ENCODE measurements at regions not wholly inside any gene's neighbourhood (a gene's known extent, or its start where the extent isn't known, plus 50 kb on each side); places are given as distances from the start of the nearest gene placed in this dataset.

DNA sequence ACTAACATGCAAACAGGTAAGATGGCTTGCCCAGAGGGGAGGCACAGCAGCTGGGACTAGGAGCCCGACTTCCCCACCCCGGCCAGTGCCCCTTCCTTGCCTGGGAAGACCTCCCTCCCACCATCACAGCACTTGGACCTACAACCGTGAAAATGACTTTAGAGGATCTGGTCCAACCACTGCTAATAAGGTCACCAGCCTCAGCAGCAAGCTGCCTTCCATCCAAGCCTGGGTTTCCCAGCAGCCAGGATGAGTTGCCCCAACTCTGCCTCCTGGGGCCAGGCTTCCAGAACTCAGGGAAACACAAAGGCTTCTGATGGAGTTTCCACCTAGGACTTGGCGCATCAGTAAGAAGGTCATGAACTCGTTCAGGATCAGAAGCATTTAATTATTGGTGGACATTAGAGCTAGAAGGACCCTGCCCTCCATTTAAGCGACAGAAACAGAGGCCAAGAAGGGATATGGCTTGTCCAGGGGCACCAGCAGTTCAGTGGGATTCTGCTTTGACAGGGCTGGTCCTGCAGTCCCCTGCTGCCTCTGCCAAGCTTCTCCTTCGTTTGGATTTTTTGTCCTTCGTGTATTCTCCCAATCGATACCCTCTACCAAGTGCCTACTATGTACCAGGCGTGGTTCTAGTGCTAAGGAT, 403.0 kb upstream of the ID2 start:
- TF ChIP-seq EZH2phosphoT487 (IDR thresholded peaks at IDR 0.05; ENCODE audit: borderline replicate concordance, low read length) = no peak
- TF ChIP-seq, protein P1, sequence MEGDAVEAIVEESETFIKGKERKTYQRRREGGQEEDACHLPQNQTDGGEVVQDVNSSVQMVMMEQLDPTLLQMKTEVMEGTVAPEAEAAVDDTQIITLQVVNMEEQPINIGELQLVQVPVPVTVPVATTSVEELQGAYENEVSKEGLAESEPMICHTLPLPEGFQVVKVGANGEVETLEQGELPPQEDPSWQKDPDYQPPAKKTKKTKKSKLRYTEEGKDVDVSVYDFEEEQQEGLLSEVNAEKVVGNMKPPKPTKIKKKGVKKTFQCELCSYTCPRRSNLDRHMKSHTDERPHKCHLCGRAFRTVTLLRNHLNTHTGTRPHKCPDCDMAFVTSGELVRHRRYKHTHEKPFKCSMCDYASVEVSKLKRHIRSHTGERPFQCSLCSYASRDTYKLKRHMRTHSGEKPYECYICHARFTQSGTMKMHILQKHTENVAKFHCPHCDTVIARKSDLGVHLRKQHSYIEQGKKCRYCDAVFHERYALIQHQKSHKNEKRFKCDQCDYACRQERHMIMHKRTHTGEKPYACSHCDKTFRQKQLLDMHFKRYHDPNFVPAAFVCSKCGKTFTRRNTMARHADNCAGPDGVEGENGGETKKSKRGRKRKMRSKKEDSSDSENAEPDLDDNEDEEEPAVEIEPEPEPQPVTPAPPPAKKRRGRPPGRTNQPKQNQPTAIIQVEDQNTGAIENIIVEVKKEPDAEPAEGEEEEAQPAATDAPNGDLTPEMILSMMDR (IDR thresholded peaks at IDR 0.05; ENCODE audit: low read depth, low read length, poor library complexity, severe bottlenecking) = no peak
- Histone ChIP-seq H3K4me2 (ENCODE audit: low read length) (peak overlapping the region; percentile 52), H3K4me3 (ENCODE audit: low read length) (peak overlapping the region; percentile 36)

DNA sequence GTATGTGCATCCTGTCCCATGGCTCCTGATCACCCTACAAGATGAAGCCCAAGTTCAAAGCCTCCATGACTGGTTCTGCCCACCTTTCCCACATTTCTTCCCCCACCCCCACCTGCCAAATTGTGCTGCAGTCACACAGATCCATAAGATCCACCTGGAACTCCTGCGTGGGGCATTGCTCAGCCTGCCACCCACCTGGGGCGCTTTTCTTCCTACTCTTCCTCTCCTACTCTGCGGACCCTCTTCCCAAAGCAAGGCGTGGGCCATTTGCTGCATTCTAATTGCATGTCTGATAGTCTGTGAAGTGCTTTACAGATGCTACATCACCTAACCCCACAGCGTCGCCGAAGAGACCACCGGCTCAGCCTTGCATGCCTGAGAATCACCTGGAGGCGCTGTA, 402.4 kb upstream of the ID2 start:
- Histone ChIP-seq H3K9me2 (replicated peaks; ENCODE audit: control insufficient read depth, low read length) (no peaks in the 10 kb centered on the region), H3F3A (ENCODE audit: control insufficient read depth, insufficient read depth) (no peaks in the 10 kb centered on the region), H3K27ac (ENCODE audit: low read depth, low read length) (no peak overlapping the region), H4K20me1 (ENCODE audit: control insufficient read depth, insufficient read depth, low read depth, low read length) (no peaks in the 10 kb centered on the region), H3K27me3 (ENCODE audit: control insufficient read depth, low read length) (no peaks in the 10 kb centered on the region), H3K4me3 (ENCODE audit: low read length) (no peak overlapping the region), H3K79me2 (ENCODE audit: control insufficient read depth, low read length) (no peaks in the 10 kb centered on the region), H3K4me1 (ENCODE audit: control insufficient read depth, low read length) (peaks cover 19% of the 10 kb centered on the region), H3K4me2 (ENCODE audit: low read length) (no peak overlapping the region), H3K9me3 (ENCODE audit: control insufficient read depth, insufficient read depth, low read length) (0 out of 2 replicates have a peak, but pooled peaks cover 2% of the 10 kb centered on the region), H3K36me3 (ENCODE audit: control insufficient read depth, low read length) (no peaks in the 10 kb centered on the region)
- TF ChIP-seq, protein P1 (IDR thresholded peaks at IDR 0.05; ENCODE audit: low read depth, low read length, poor library complexity, severe bottlenecking) = no peak
- no peak for TF ChIP-seq EZH2phosphoT487 (IDR thresholded peaks at IDR 0.05; ENCODE audit: borderline replicate concordance, low read length)

More for the DNA sequence above, 403.0 kb upstream of the ID2 start:
- no peaks in the 10 kb centered on the region for H3F3A ChIP-seq (ENCODE audit: control insufficient read depth, insufficient read depth)
- no peaks in the 10 kb centered on the region for H3K79me2 ChIP-seq (ENCODE audit: control insufficient read depth, low read length)
- H4K20me1 ChIP-seq (ENCODE audit: control insufficient read depth, insufficient read depth, low read depth, low read length) = no peaks in the 10 kb centered on the region
- H3K27me3 ChIP-seq (ENCODE audit: control insufficient read depth, low read length) = no peaks in the 10 kb centered on the region
- no peak overlapping the region for H3K27ac ChIP-seq (ENCODE audit: low read depth, low read length)
- H3K36me3 ChIP-seq (ENCODE audit: control insufficient read depth, low read length) = no peaks in the 10 kb centered on the region
- no peaks in the 10 kb centered on the region for H3K9me2 ChIP-seq (replicated peaks; ENCODE audit: control insufficient read depth, low read length)
- 0 out of 2 replicates have a peak, but pooled peaks cover 2% of the 10 kb centered on the region for H3K9me3 ChIP-seq (ENCODE audit: control insufficient read depth, insufficient read depth, low read length)
- H3K4me1 ChIP-seq (ENCODE audit: control insufficient read depth, low read length) = peaks cover 18% of the 10 kb centered on the region

DNA sequence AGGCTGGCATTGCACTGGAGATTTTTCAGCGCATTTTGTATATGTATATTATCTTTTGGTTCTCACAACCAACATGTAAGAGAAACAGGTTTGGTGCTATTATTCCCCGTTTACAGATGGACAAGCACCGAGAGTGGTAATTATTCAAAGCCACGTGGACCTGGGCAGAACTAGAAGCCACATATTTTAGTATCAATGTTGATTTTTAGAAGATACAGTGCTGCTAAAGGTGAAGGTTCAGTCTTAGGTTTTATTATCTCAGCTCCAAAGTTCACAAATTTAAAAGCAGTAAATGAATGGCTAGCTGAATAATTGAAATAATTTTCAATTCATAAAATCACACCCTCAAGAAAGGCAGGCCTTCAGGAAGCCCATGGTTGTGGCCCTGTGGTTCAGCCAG, 400.6 kb upstream of the ID2 start:
- Histone ChIP-seq H3K4me3 (ENCODE audit: low read length) (no peak overlapping the region), H3K9me3 (ENCODE audit: control insufficient read depth, insufficient read depth, low read length) (no peaks in the 10 kb centered on the region), H3K9me2 (replicated peaks; ENCODE audit: control insufficient read depth, low read length) (no peaks in the 10 kb centered on the region), H3K27me3 (ENCODE audit: control insufficient read depth, low read length) (no peaks in the 10 kb centered on the region), H3K4me2 (ENCODE audit: low read length) (no peak overlapping the region), H3K27ac (ENCODE audit: low read depth, low read length) (no peak overlapping the region), H3F3A (ENCODE audit: control insufficient read depth, insufficient read depth) (no peaks in the 10 kb centered on the region), H3K36me3 (ENCODE audit: control insufficient read depth, low read length) (no peaks in the 10 kb centered on the region), H3K4me1 (ENCODE audit: control insufficient read depth, low read length) (peaks cover 26% of the 10 kb centered on the region), H4K20me1 (ENCODE audit: control insufficient read depth, insufficient read depth, low read depth, low read length) (no peaks in the 10 kb centered on the region), H3K79me2 (ENCODE audit: control insufficient read depth, low read length) (no peaks in the 10 kb centered on the region)
- no peak for TF ChIP-seq EZH2phosphoT487 (IDR thresholded peaks at IDR 0.05; ENCODE audit: borderline replicate concordance, low read length)

Data from DOHH2 (cell line).